ENCODE measurements at regions not wholly inside any gene's neighbourhood (a gene's known extent, or its start where the extent isn't known, plus 50 kb on each side); places are given as distances from the start of the nearest gene placed in this dataset.

GRCh38 chr20:48326434-48326691 lies 501.4 kb downstream of the PREX1 start:
- H3K27me3 ChIP-seq (ENCODE audit: low read depth, low read length): no peaks in the 10 kb centered on the region
- no peak overlapping the region for H3K9ac ChIP-seq (ENCODE audit: low read length)
- H3K36me3 ChIP-seq (replicated peaks; ENCODE audit: low read depth, low read length): no peaks in the 10 kb centered on the region
- H2AFZ ChIP-seq (ENCODE audit: low read depth, low read length): no peak overlapping the region
- H3K79me2 ChIP-seq (ENCODE audit: low read length): no peaks in the 10 kb centered on the region
- no peak for TF ChIP-seq EZH2phosphoT487 (IDR thresholded peaks at IDR 0.05; ENCODE audit: low read depth)
- TF ChIP-seq CTCF (IDR thresholded peaks at IDR 0.05; ENCODE audit: low read depth, low read length): no peak
- no peak overlapping the region for H3K4me2 ChIP-seq (ENCODE audit: low read length)
- no peak overlapping the region for H3K4me3 ChIP-seq (ENCODE audit: low read length)
- H3K9me3 ChIP-seq (ENCODE audit: insufficient read depth, low read length): no peaks in the 10 kb centered on the region
- H3K4me1 ChIP-seq (ENCODE audit: low read length): peaks cover 13% of the 10 kb centered on the region
- no peak overlapping the region for H3K27ac ChIP-seq (ENCODE audit: low read length)
- no peaks in the 10 kb centered on the region for H4K20me1 ChIP-seq (ENCODE audit: insufficient read depth, low read length)

DNA sequence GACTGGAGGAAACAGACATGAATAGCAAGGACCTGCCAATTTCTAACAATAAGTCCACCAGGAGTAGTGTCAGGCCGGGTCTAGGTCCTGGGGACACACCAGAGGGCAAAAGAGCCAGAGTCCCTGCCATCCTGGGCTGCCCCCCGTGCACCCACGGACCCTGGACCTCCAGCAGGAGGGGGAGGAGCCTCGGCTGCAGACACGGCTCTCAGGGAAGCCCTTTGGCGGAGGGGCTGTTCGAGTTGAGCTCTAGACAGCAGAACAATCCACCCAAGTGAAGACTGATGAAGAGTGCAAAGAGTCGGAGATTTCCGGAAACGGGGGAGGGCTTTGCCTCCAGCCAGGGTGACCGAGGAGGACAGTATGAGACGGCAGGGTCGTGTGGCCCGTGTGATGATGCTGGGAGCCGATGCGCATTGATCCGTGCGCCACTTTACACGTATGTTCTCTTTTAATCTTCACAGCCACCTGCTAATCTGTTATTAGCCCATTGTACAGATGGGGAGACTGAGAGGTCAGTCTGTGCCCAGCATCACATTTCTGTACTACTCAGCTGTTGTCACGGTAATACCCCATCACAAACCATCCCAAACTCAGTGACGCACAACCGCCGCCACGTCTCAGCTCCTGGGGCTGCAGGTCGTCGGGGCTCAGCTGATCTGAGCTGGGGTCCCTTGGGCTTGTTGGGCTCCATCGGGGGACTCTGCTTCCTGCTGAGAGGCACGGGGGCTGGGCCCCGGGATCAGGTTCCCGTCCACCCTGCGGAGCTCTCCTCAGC lies 502.0 kb downstream of the PREX1 start:
- no peaks in the 10 kb centered on the region for H3K27me3 ChIP-seq (ENCODE audit: low read depth, low read length)
- no peaks in the 10 kb centered on the region for H3K9me3 ChIP-seq (ENCODE audit: insufficient read depth, low read length)
- no peak overlapping the region for H3K9ac ChIP-seq (ENCODE audit: low read length)
- TF ChIP-seq CTCF (IDR thresholded peaks at IDR 0.05; ENCODE audit: low read depth, low read length): no peak
- no peak for TF ChIP-seq EZH2phosphoT487 (IDR thresholded peaks at IDR 0.05; ENCODE audit: low read depth)
- no peak overlapping the region for H3K4me3 ChIP-seq (ENCODE audit: low read length)
- H3K79me2 ChIP-seq (ENCODE audit: low read length): no peaks in the 10 kb centered on the region
- H3K4me2 ChIP-seq (ENCODE audit: low read length): no peak overlapping the region
- H3K4me1 ChIP-seq (ENCODE audit: low read length): peaks cover 13% of the 10 kb centered on the region
- no peak overlapping the region for H3K27ac ChIP-seq (ENCODE audit: low read length)
- H3K36me3 ChIP-seq (replicated peaks; ENCODE audit: low read depth, low read length): no peaks in the 10 kb centered on the region
- H2AFZ ChIP-seq (ENCODE audit: low read depth, low read length): no peak overlapping the region
- H4K20me1 ChIP-seq (ENCODE audit: insufficient read depth, low read length): no peaks in the 10 kb centered on the region

GRCh38 chr20:48324744-48325143 lies 503.1 kb downstream of the PREX1 start:
- Histone ChIP-seq H3K4me1 (ENCODE audit: low read length) (peaks cover 3% of the 10 kb centered on the region), H3K27me3 (ENCODE audit: low read depth, low read length) (no peaks in the 10 kb centered on the region), H3K4me2 (ENCODE audit: low read length) (no peak overlapping the region), H2AFZ (ENCODE audit: low read depth, low read length) (no peak overlapping the region), H3K36me3 (replicated peaks; ENCODE audit: low read depth, low read length) (no peaks in the 10 kb centered on the region), H3K9ac (ENCODE audit: low read length) (no peak overlapping the region), H3K27ac (ENCODE audit: low read length) (no peak overlapping the region), H3K79me2 (ENCODE audit: low read length) (no peaks in the 10 kb centered on the region), H3K9me3 (ENCODE audit: insufficient read depth, low read length) (no peaks in the 10 kb centered on the region), H4K20me1 (ENCODE audit: insufficient read depth, low read length) (no peaks in the 10 kb centered on the region), H3K4me3 (ENCODE audit: low read length) (no peak overlapping the region)
- TF ChIP-seq EZH2phosphoT487 (IDR thresholded peaks at IDR 0.05; ENCODE audit: low read depth): no peak
- no peak for TF ChIP-seq CTCF (IDR thresholded peaks at IDR 0.05; ENCODE audit: low read depth, low read length)

DNA sequence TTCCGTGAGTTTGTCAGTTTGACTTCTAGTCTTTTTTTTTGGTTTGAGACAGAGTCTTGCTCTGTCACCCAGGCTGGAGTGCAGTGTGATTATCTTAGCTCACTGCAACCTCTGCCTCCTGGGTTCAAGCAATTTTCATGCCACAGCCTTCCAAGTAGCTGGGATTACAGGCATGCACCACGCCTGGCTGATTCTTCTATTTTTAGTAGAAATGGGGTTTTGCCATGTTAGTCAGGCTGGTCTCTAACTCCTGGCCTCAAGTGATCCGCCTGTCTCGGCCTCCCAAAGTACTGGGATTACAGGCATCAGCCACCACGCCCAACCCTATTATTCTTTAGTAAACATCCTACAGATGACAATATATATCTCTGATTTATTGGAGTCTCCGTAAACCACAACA lies 506.5 kb downstream of the PREX1 start:
- Histone ChIP-seq H3K4me3 (ENCODE audit: low read length) (no peak overlapping the region), H3K79me2 (ENCODE audit: low read length) (no peaks in the 10 kb centered on the region), H3K4me1 (ENCODE audit: low read length) (peaks cover 4% of the 10 kb centered on the region; the same call in 1 of the 2 replicates), H2AFZ (ENCODE audit: low read depth, low read length) (no peak overlapping the region), H4K20me1 (ENCODE audit: insufficient read depth, low read length) (no peaks in the 10 kb centered on the region), H3K27ac (ENCODE audit: low read length) (no peak overlapping the region), H3K36me3 (replicated peaks; ENCODE audit: low read depth, low read length) (no peaks in the 10 kb centered on the region), H3K9ac (ENCODE audit: low read length) (no peak overlapping the region), H3K27me3 (ENCODE audit: low read depth, low read length) (peaks cover 19% of the 10 kb centered on the region), H3K9me3 (ENCODE audit: insufficient read depth, low read length) (no peaks in the 10 kb centered on the region), H3K4me2 (ENCODE audit: low read length) (no peak overlapping the region)
- TF ChIP-seq EZH2phosphoT487 (IDR thresholded peaks at IDR 0.05; ENCODE audit: low read depth) (no peak), CTCF (IDR thresholded peaks at IDR 0.05; ENCODE audit: low read depth, low read length) (no peak)
